Heart left ventricle (tissue), 16 donors: ENCODE measurements at regions not wholly inside any gene's neighbourhood (a gene's known extent, or its start where the extent isn't known, plus 50 kb on each side); places are given as distances from the start of the nearest gene placed in this dataset.

Source experiments
- ATAC-seq, 4 donors: fragments of 200-7000 bp; cut with Tn5 transposase; one replicate each; pipeline ENCODE4 v1.9.1; 2020 to 2022; ENCODE audit warnings: moderate library complexity in 4 of 4, mild to moderate bottlenecking in 3 of 4, moderate number of reproducible peaks in 1 of 4
- DNase-seq, 5 donors: peaks; one replicate each; pipeline ENCODE4 v3.0.0-alpha.2; 2020
- H3K27ac ChIP-seq, 12 donors: fragments of 200-600 bp; sonication (generic) in 4 of 12; one replicate each; pipeline versions ENCODE4 v1.5.0 to v1.8.0; 2016 to 2022; ENCODE audit warnings: mild to moderate bottlenecking in 2 of 12
- H3K27me3 ChIP-seq, 9 donors: fragments of 200-600 bp; sonication (generic) in 2 of 9; one replicate each; pipeline versions ENCODE4 v1.5.1 to v1.8.0; 2016 to 2022; ENCODE audit warnings: mild to moderate bottlenecking in 3 of 9
- H3K36me3 ChIP-seq, 9 donors: fragments of 200-600 bp; sonication (generic) in 2 of 9; one replicate each; pipeline versions ENCODE4 v1.5.0 to v1.8.0; 2018 to 2022; ENCODE audit warnings: mild to moderate bottlenecking in 2 of 9
- H3K4me1 ChIP-seq, 12 donors: fragments of 200-600 bp; sonication (generic) in 4 of 12; one replicate each; pipeline versions ENCODE4 v1.5.0 to v1.8.0; 2016 to 2022; ENCODE audit warnings: mild to moderate bottlenecking in 3 of 12
- H3K4me3 ChIP-seq, 12 donors: fragments of 200-600 bp; sonication (generic) in 4 of 12; one replicate each; pipeline versions ENCODE4 v1.5.0 to v1.8.0; 2017 to 2022; ENCODE audit warnings: mild to moderate bottlenecking in 9 of 12, moderate library complexity in 4 of 12
- H3K9me3 ChIP-seq, 12 donors: fragments of 200-600 bp; sonication (generic) in 4 of 12; one replicate each; pipeline versions ENCODE4 v1.5.0 to v1.8.0; 2016 to 2022; ENCODE audit warnings: mild to moderate bottlenecking in 1 of 12
- POLR2A ChIP-seq, 2 donors: fragments of 450-650 bp; IDR thresholded peaks; one replicate each; pipeline ENCODE4 v1.6.1; 2017; ENCODE audit warnings: antibody characterized with exemption in 2 of 2, mild to moderate bottlenecking in 2 of 2, moderate library complexity in 2 of 2
- WGBS, 4 donors: extraction: QIAGEN DNeasy Blood & Tissue Kit in 2 of 4; methylation state at CpG; one replicate each; pipeline versions ENCODE4 v1.1.5 to v1.1.7; 2013 to 2018; 5-methylcytosine and 5-hydroxymethylcytosine counted together
- intact Hi-C, 10 donors: fragments of 100-400 bp; cut with DNase I; formaldehyde crosslinking; loops; one replicate each; pipeline versions ENCODE4 v1.11.1 to v1.14.2; 2022
- TF ChIP-seq, protein P1 (sequence below), 12 donors: fragments of 200-600 bp; sonication (generic) in 4 of 12; IDR thresholded peaks; one replicate each; pipeline versions ENCODE4 v1.5.0 to v1.8.0; 2018 to 2022; ENCODE audit warnings: antibody characterized with exemption in 12 of 12, mild to moderate bottlenecking in 5 of 12
- donor health status: ischemic (EF 13 %, LVEDD 7.1; RV severe dilation, severe dysfunction).
- donor health status: healthy with polysubstance abuse.
- donor health status: DM: no; HTN: yes; CAD: no.
- donor health status: DM: no; HTN: no; CAD: no.
- donor health status: ischemic (EF 25% LVEDD 6.9; RV normal size, moderate dysfunction).
- donor health status: ischemic (EF 25% LVEDD 5.7; RV mildly dilated, moderate dysfunction).
- donor health status: healthy.
- donor health status: DM: yes; HTN: yes; CAD: no.
- donor health status: ischemic (EF 35%, LVEDD 5.7; RV mildly dilated, moderate dysfunction).
- donor health status: nonischemic (EF 11% LVEDD 7.7; RV severe dilation, severe dysfunction).
- donor health status: DM: yes; HTN: yes; CAD: no.
- donor health status: PGD.
- donor health status: ischemic (EF 29% LVEDD 5.4; RV normal size, mild dysfunction).
- donor health status: nonischemic (EF 23%, LVEDD 6.1; RV moderate dilation, normal function).

GRCh38 chr1:106680216-106680615 lies 376.3 kb upstream of the PRMT6 start:
- intact Hi-C loops = no loop called here
- H3K4me1 ChIP-seq = no peaks in the 10 kb centered on the region
- no peaks in the 10 kb centered on the region for H3K36me3 ChIP-seq
- no peak overlapping the region for H3K27ac ChIP-seq
- no peaks in the 10 kb centered on the region for H3K9me3 ChIP-seq
- ATAC-seq (no peak), DNase-seq (no peak)
- H3K4me3 ChIP-seq = no peak overlapping the region
- WGBS, 4 donors = 78 to 87% (median 82%) methylated on average over 1 of the region's 1 CpG
- TF ChIP-seq POLR2A (IDR thresholded peaks at IDR 0.05) = no peak
- TF ChIP-seq, protein P1, sequence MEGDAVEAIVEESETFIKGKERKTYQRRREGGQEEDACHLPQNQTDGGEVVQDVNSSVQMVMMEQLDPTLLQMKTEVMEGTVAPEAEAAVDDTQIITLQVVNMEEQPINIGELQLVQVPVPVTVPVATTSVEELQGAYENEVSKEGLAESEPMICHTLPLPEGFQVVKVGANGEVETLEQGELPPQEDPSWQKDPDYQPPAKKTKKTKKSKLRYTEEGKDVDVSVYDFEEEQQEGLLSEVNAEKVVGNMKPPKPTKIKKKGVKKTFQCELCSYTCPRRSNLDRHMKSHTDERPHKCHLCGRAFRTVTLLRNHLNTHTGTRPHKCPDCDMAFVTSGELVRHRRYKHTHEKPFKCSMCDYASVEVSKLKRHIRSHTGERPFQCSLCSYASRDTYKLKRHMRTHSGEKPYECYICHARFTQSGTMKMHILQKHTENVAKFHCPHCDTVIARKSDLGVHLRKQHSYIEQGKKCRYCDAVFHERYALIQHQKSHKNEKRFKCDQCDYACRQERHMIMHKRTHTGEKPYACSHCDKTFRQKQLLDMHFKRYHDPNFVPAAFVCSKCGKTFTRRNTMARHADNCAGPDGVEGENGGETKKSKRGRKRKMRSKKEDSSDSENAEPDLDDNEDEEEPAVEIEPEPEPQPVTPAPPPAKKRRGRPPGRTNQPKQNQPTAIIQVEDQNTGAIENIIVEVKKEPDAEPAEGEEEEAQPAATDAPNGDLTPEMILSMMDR (IDR thresholded peaks at IDR 0.05) = no peak
- no peaks in the 10 kb centered on the region for H3K27me3 ChIP-seq

- ATAC-seq (no peak), DNase-seq (no peak)
- intact Hi-C loops = no loop called here
- TF ChIP-seq, protein P1 (IDR thresholded peaks at IDR 0.05) = no peak
- no peak for TF ChIP-seq POLR2A (IDR thresholded peaks at IDR 0.05)
- Histone ChIP-seq H3K27ac (no peak overlapping the region), H3K9me3 (no peaks in the 10 kb centered on the region), H3K36me3 (no peaks in the 10 kb centered on the region), H3K27me3 (no peaks in the 10 kb centered on the region), H3K4me1 (no peaks in the 10 kb centered on the region), H3K4me3 (no peak overlapping the region)
- 32 to 66% (median 37%) methylated on average over 4 of the region's 4 CpGs for WGBS, 4 donors
These were observed 375.6 kb upstream of the PRMT6 start for GRCh38 chr1:106680776-106681344.

GRCh38 chr1:106681939-106682522 lies 374.4 kb upstream of the PRMT6 start:
- ATAC-seq = no peak
- H3K4me3 ChIP-seq = no peak overlapping the region
- no peak for DNase-seq
- no peaks in the 10 kb centered on the region for H3K36me3 ChIP-seq
- no peak for TF ChIP-seq POLR2A (IDR thresholded peaks at IDR 0.05)
- TF ChIP-seq, protein P1 (IDR thresholded peaks at IDR 0.05) = no peak
- intact Hi-C loops = no loop called here
- H3K4me1 ChIP-seq = no peaks in the 10 kb centered on the region
- no peak overlapping the region for H3K27ac ChIP-seq
- WGBS, 4 donors = 75 to 80% (median 77%) methylated on average over 3 of the region's 3 CpGs
- no peaks in the 10 kb centered on the region for H3K9me3 ChIP-seq
- no peaks in the 10 kb centered on the region for H3K27me3 ChIP-seq

- ATAC-seq = no peak
- no peak overlapping the region for H3K4me3 ChIP-seq
- H3K36me3 ChIP-seq = no peaks in the 10 kb centered on the region
- H3K9me3 ChIP-seq = no peaks in the 10 kb centered on the region
- no peaks in the 10 kb centered on the region for H3K27me3 ChIP-seq
- DNase-seq = no peak
- intact Hi-C loops = no loop called here
- TF ChIP-seq POLR2A (IDR thresholded peaks at IDR 0.05) = no peak
- H3K4me1 ChIP-seq = no peaks in the 10 kb centered on the region
- WGBS, 4 donors = 40 to 52% (median 49%) methylated on average over 3 of the region's 3 CpGs
- H3K27ac ChIP-seq = no peak overlapping the region
These were observed 368.0 kb upstream of the PRMT6 start for GRCh38 chr1:106688446-106688845.

DNA sequence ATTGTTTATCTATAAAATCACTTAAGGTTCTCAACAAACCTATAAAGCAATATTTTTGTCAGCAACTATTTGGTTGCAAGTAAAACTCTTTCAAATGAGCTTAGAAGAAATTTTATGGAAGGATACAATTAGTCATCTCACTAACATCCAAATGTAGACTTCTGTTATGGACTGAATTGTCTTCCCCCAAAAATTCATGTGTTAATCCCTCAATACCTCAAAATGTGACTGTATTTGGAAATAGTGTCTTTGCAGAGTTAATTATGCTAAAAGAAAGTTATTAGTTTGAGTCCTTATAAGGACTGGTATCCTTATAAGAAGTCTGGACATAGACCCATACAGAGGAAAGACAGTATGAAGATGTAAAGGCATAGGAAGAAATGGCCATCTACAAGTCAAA lies 357.8 kb upstream of the PRMT6 start:
- Histone ChIP-seq H3K4me3 (no peak overlapping the region), H3K27me3 (no peaks in the 10 kb centered on the region), H3K27ac (no peak overlapping the region), H3K4me1 (no peaks in the 10 kb centered on the region), H3K9me3 (peaks cover 0 to 4% (median 0%) of the 10 kb centered on the region in 12 donors), H3K36me3 (no peaks in the 10 kb centered on the region)
- DNase-seq (no peak), ATAC-seq (no peak)
- TF ChIP-seq, protein P1 (IDR thresholded peaks at IDR 0.05) = no peak
- TF ChIP-seq POLR2A (IDR thresholded peaks at IDR 0.05) = no peak
- intact Hi-C loops = no loop called here
